Activated CD4-positive, alpha-beta memory T cell treated with anti-CD3 and anti-CD28 coated beads, Interleukin-2, amount 10 ng/mL, durations not matched to agents 7 days and 5 days (primary cell): ENCODE measurements at regions not wholly inside any gene's neighbourhood (a gene's known extent, or its start where the extent isn't known, plus 50 kb on each side); places are given as distances from the start of the nearest gene placed in this dataset.

Source experiments
- CTCF ChIA-PET: fragments of 350-600 bp; sonication (Branson Sonifier 250); formaldehyde crosslinking; loops from one replicate; lab custom pipeline; 2021; ENCODE audit warnings: antibody characterized with exemption, inconsistent platforms; lab: Charles Lee
- POLR2A ChIA-PET: fragments of 350-600 bp; sonication (Branson Sonifier 250); formaldehyde crosslinking; loops from one replicate; lab custom pipeline; 2021; ENCODE audit warnings: antibody characterized with exemption; lab: Charles Lee
- DNase-seq: peaks from one replicate; pipeline ENCODE4 v3.0.0-alpha.2; 2020
- H3K27ac Mint-ChIP-seq: one replicate; pipeline ENCODE4 v1.8.0; 2021; ENCODE audit warnings: mild to moderate bottlenecking, mixed read lengths
- H3K27me3 Mint-ChIP-seq: one replicate; pipeline ENCODE4 v1.8.0; 2021; ENCODE audit warnings: mixed read lengths
- H3K36me3 Mint-ChIP-seq: one replicate; pipeline ENCODE4 v1.8.0; 2021; ENCODE audit warnings: low read depth, mixed read lengths
- H3K4me1 Mint-ChIP-seq: one replicate; pipeline ENCODE4 v1.8.0; 2021; ENCODE audit warnings: mixed read lengths
- H3K4me3 Mint-ChIP-seq: one replicate; pipeline ENCODE4 v1.8.0; 2021; ENCODE audit warnings: mild to moderate bottlenecking, mixed read lengths
- H3K9me3 Mint-ChIP-seq: one replicate; pipeline ENCODE4 v1.8.0; 2021; ENCODE audit warnings: mixed read lengths

DNA sequence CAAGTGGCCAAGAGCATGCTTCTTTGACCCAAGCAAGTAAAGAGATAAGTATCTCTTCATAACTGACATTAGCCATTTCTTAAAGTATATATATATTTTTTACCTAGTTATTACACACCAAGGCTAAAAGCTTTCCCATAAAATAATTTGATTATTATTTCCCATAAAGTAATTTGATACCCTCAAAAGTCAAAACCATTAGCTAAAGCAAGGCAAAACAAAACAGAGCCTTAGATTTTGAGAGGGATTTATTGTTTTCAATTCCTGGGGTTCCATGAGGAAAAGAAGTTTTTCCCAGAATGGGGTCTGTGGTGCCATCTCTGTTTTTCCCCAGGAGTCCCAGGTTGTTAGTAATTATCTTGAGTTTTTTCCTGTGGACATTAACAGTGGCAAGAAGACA lies 125.5 kb upstream of the NUDT4 start:
- ChIA-PET CTCF (no interaction called here), POLR2A (no interaction called here)
- Mint-ChIP-seq H3K36me3 (no peaks in the 10 kb centered on the region), H3K27ac (no peak overlapping the region), H3K4me3 (no peak overlapping the region), H3K4me1 (peaks cover 10% of the 10 kb centered on the region), H3K27me3 (no peaks in the 10 kb centered on the region), H3K9me3 (peaks cover 17% of the 10 kb centered on the region)
- no peak for DNase-seq

DNA sequence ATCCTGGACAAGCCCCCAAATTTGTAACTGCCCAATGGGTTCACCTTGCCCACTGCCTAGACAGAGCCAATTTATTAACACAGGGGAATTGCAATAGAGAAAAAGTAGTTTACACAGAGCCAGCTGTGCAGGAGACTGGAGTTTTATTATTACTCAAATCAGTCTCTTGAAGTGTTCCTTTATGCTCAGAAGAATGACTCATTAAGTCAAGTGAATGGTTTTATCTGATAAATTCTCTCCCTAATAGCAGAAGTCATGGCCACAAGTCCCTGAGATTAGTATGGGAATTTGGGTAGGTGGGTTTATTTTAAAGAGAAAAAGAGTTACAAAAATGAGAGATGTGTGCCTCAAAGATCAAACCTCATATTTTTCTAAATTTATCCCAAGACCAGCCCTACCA lies 122.8 kb upstream of the NUDT4 start:
- ChIA-PET POLR2A (no interaction called here), CTCF (no interaction called here)
- H3K9me3 Mint-ChIP-seq = peaks cover 17% of the 10 kb centered on the region
- H3K4me1 Mint-ChIP-seq = peaks cover under 1% of the 10 kb centered on the region
- H3K27ac Mint-ChIP-seq = no peak overlapping the region
- no peak for DNase-seq
- no peak overlapping the region for H3K4me3 Mint-ChIP-seq
- no peaks in the 10 kb centered on the region for H3K27me3 Mint-ChIP-seq
- H3K36me3 Mint-ChIP-seq = no peaks in the 10 kb centered on the region

DNA sequence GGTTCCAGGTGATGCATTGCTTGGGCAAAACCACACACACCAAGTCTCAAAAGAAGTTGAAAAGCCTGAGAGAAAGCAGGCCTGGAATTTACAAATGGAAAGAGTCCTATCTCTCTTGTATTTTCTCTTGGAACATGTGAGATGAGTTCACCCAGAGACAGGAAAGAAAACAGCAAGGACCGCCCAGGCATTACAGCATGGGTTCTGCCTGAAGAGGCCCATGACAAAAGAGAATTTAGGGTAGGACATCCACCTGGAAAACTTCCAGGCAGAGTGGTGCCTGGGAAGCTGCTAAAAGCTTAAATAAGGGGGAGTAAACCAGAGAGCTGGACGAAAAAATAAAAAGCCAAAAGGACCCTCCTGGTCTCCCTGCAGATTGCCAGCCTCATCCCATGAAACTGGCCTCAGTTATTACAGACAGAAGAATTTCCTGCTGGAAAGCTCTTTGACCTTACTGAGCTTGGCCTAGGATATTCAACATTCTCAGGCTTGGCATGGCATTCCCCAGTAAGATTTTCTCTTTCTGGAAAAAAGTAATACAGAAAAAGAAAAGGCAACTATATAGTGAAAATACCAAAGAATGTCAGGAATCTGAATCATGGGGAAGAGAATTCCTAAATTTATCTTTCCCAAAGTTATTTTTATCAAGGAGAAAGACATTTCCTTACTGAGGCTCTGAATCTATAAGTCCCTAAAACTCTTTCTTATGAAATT lies 121.3 kb upstream of the NUDT4 start:
- no peak for DNase-seq
- ChIA-PET POLR2A (no interaction called here), CTCF (no interaction called here)
- no peak overlapping the region for H3K4me3 Mint-ChIP-seq
- no peak overlapping the region for H3K27ac Mint-ChIP-seq
- H3K27me3 Mint-ChIP-seq = peaks cover 2% of the 10 kb centered on the region
- peaks cover 17% of the 10 kb centered on the region for H3K9me3 Mint-ChIP-seq
- no peaks in the 10 kb centered on the region for H3K36me3 Mint-ChIP-seq
- no peaks in the 10 kb centered on the region for H3K4me1 Mint-ChIP-seq

DNA sequence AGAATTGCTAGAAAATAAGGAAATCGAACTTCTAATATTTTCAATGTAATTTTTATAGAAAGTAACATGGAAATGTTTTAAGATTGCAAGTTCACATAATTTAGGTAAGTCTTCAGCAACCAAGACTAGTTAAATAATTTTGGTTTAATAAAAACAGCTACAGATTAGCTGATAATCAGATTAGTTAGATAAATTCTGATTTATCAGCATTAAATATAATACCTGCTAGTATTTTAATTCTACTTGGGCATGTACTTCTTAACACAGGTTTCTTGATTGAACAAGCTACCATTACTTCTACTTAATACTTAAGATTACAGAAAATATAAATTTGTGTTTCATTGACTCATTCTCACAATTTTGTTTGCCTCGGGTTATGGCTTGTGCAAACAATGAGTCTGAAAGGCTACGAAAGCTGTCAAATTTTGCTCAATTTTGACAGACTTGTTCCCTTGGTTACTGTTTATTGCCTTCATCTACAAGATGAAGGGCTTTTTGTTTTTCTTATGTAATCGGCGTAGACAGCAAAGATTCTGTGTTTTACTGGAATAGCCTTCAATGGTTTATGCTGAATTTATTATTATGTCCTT lies 116.1 kb upstream of the NUDT4 start:
- POLR2A ChIA-PET = no interaction called here
- CTCF ChIA-PET = interaction anchor here (0.5 to 0.7 kb wide), 2 partner anchors 22 to 25 kb away, joined by 3 read pairs; no protein-coding TSS in a partner anchor
- H3K27ac Mint-ChIP-seq = no peak overlapping the region

DNA sequence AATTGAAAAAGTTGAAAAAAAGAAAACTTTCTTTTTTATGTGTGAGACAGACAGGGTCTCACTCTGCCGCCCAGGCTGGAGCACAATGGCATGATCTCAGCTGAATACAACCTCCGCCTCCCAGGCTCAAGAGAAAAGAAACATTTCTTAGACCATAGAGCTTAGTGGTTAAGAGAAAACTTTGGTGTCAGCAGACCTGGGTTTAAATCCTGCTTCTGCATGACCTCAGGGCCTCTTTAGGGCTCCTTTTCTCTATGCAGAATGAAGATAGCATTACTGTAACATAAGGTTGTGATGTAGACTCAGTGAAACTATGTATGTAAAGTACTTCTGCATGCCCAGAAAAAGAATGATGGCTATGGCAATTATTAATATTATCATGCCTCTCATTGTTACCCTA lies 104.7 kb upstream of the NUDT4 start:
- ChIA-PET CTCF (no interaction called here), POLR2A (no interaction called here)
- Mint-ChIP-seq H3K27ac (no peak overlapping the region), H3K36me3 (no peaks in the 10 kb centered on the region), H3K9me3 (no peaks in the 10 kb centered on the region), H3K4me3 (no peak overlapping the region), H3K27me3 (peaks cover 2% of the 10 kb centered on the region), H3K4me1 (no peaks in the 10 kb centered on the region)
- no peak for DNase-seq

More for the DNA sequence above, 116.1 kb upstream of the NUDT4 start:
- Mint-ChIP-seq H3K4me3 (no peak overlapping the region), H3K4me1 (no peaks in the 10 kb centered on the region), H3K9me3 (no peaks in the 10 kb centered on the region), H3K36me3 (no peaks in the 10 kb centered on the region), H3K27me3 (peaks cover 5% of the 10 kb centered on the region)
- DNase-seq = no peak

DNA sequence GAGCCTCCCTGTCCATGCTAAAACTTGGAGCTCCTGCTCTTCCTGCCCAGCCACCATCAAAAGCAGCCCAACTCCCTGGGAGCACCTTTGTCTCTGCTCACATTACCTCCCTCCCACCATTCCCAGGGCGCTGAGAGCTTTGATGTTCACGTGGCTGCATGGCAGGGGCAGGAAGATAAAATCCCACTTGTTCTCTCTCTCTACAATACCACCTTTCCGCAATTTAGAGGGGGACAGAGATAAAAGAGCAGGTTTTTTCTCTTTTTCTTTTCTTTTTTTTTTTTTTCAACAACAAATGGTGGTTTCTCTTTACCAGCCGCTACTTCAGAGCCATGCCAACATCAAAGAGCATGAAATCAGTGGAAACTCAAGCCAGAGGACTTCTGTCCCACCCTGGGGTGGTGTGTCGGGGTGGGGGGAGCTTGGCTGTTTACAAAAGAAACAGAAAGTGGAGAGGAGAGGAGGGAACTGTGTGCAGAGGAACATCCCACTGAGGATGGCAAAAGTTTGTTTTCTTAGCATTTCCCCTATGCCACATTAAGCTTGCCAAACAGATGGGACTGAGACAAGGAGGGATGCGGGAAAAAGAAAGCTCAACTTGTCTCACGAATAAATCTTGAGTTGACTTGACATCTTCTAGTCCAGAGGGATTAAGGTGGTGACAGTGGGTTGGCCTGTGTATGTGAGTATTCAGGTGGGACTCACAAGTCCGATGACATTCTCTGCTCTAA lies 103.7 kb upstream of the NUDT4 start:
- DNase-seq = no peak
- ChIA-PET POLR2A (no interaction called here), CTCF (interaction anchor here (0.8 to 1.1 kb wide), 2 partner anchors 9 to 10 kb away, joined by 3 to 6 read pairs; no protein-coding TSS in a partner anchor)
- no peak overlapping the region for H3K27ac Mint-ChIP-seq
- no peaks in the 10 kb centered on the region for H3K4me1 Mint-ChIP-seq
- H3K27me3 Mint-ChIP-seq = peaks cover 2% of the 10 kb centered on the region
- H3K4me3 Mint-ChIP-seq = no peak overlapping the region
- H3K9me3 Mint-ChIP-seq = no peaks in the 10 kb centered on the region
- no peaks in the 10 kb centered on the region for H3K36me3 Mint-ChIP-seq

GRCh38 chr12:93274937-93275336 lies 102.8 kb upstream of the NUDT4 start:
- no peaks in the 10 kb centered on the region for H3K4me1 Mint-ChIP-seq
- ChIA-PET POLR2A (no interaction called here), CTCF (no interaction called here)
- no peak overlapping the region for H3K27ac Mint-ChIP-seq
- peaks cover 2% of the 10 kb centered on the region for H3K27me3 Mint-ChIP-seq
- H3K4me3 Mint-ChIP-seq = no peak overlapping the region
- no peaks in the 10 kb centered on the region for H3K9me3 Mint-ChIP-seq
- no peaks in the 10 kb centered on the region for H3K36me3 Mint-ChIP-seq
- no peak for DNase-seq

DNA sequence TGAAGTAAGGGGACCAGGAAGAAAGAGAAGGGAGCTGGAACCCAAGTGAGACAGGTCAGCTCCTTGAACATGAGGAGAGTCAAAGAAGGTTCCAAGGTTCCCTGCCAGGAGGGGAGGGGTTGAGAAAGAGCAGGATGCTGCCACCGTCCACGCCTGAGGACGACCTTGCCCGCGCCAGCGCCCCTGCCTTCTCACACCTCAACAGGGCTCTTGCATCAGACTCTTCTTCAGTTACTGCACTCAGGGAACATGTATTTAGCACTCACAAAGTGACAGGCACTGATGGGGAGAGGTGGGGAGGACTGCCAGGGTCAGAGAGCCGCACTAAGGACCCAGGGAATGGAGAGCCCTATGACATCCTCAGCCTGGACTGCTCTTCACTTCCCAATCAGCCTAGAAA lies 102.1 kb upstream of the NUDT4 start:
- no peak overlapping the region for H3K4me3 Mint-ChIP-seq
- POLR2A ChIA-PET = no interaction called here
- no peaks in the 10 kb centered on the region for H3K36me3 Mint-ChIP-seq
- no peaks in the 10 kb centered on the region for H3K4me1 Mint-ChIP-seq
- H3K27ac Mint-ChIP-seq = no peak overlapping the region
- peaks cover 2% of the 10 kb centered on the region for H3K27me3 Mint-ChIP-seq
- CTCF ChIA-PET = no interaction called here
- DNase-seq = no peak
- no peaks in the 10 kb centered on the region for H3K9me3 Mint-ChIP-seq

DNA sequence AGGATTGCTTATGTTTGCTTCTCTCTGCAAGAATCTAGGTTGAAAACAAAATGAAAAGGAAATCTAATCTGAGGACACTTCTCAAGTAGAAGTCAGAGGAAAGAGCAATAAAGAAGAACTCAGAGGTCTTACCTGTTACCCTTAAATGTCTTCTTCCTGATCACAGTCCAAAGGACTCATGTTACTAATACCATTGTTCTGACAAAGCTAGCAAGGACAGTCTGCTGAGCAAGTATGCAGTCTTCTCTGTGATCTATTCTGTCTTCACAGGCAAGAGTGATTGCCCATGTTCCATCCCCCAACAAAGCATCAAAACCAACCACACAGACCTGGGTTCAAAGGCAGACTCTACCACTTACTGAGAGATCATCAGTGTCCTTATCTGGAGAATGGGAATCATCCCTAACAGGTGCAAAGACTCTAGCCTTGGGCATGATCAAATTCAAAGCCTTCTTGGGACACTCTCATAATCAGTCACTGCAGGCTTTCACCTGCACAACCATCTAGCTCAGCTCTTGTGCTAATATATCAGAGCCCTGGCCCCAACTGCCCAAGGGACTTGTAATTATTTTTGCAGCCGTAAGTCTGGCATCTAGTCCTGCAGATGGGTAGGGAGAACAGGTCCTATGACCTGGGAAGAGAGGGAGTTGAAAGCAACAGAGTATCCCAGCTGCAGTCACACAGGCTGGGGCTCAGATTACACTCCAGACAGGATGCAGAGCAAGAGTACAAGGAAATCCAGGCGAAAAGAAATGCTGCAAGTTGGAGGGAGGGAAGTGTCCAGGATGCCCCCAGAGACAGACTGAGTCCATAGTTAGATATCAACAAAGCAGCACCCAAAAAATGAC lies 97.9 kb upstream of the NUDT4 start:
- no peaks in the 10 kb centered on the region for H3K36me3 Mint-ChIP-seq
- POLR2A ChIA-PET = no interaction called here
- no peaks in the 10 kb centered on the region for H3K4me1 Mint-ChIP-seq
- no peak for DNase-seq
- H3K4me3 Mint-ChIP-seq = no peak overlapping the region
- no peaks in the 10 kb centered on the region for H3K27me3 Mint-ChIP-seq
- H3K27ac Mint-ChIP-seq = no peak overlapping the region
- CTCF ChIA-PET = no interaction called here
- no peaks in the 10 kb centered on the region for H3K9me3 Mint-ChIP-seq

- Mint-ChIP-seq H3K27me3 (no peaks in the 10 kb centered on the region), H3K27ac (no peak overlapping the region), H3K36me3 (no peaks in the 10 kb centered on the region), H3K4me3 (no peak overlapping the region), H3K4me1 (no peaks in the 10 kb centered on the region), H3K9me3 (no peaks in the 10 kb centered on the region)
- CTCF ChIA-PET = no interaction called here
- POLR2A ChIA-PET = no interaction called here
- DNase-seq = no peak
Observed at GRCh38 chr12:93287149-93287548, 90.6 kb upstream of the NUDT4 start.

- H3K27me3 Mint-ChIP-seq = no peaks in the 10 kb centered on the region
- H3K36me3 Mint-ChIP-seq = no peaks in the 10 kb centered on the region
- CTCF ChIA-PET = interaction anchor here (0.6 to 0.9 kb wide), 2 partner anchors 19 to 459 kb away, joined by 3 read pairs; no protein-coding TSS in a partner anchor
- no peak overlapping the region for H3K4me3 Mint-ChIP-seq
- no peaks in the 10 kb centered on the region for H3K9me3 Mint-ChIP-seq
- no peak overlapping the region for H3K27ac Mint-ChIP-seq
- no peaks in the 10 kb centered on the region for H3K4me1 Mint-ChIP-seq
- POLR2A ChIA-PET = no interaction called here
- no peak for DNase-seq
Observed at GRCh38 chr12:93288626-93289025, 89.1 kb upstream of the NUDT4 start.

DNA sequence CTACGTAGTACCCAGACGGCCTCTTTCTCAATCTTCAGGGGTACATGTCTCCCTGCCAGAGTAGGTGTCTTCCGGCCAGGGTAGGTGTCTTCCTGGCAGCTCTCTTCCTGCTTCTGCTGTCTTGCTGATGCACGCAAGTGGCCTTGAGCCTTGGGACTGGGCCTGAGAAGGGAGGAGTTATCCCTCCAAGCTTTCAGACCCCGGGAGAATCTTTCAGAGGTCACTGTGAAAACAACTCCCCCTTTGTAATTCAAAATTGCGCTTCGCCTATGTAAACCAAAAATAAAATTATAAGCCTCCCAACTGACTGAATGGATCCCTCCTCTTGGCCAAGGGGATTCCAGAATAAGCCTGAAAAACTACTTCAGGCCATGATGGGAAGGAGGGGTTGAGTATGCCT lies 87.3 kb upstream of the NUDT4 start:
- Mint-ChIP-seq H3K27ac (no peak overlapping the region), H3K4me1 (no peaks in the 10 kb centered on the region), H3K27me3 (no peaks in the 10 kb centered on the region), H3K36me3 (no peaks in the 10 kb centered on the region), H3K4me3 (no peak overlapping the region), H3K9me3 (no peaks in the 10 kb centered on the region)
- CTCF ChIA-PET = no interaction called here
- POLR2A ChIA-PET = no interaction called here
- no peak for DNase-seq

DNA sequence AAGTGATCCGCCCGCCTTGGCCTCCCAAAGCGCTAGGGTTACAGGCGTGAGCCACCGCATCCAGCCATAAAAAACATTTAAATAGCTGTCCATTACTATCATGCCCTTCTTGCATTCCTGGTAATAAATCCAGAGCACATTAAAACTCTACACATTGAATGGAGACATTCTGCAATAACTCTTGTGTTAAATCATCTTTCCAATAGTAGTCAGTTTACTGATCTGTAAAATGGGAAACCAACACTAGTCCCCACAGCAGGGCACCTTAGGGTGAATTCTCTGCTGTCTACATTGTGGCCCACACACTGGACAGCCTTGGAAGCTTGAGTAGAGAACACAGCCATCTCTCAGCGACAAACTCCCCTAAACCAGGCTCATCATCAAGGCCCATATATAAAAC lies 85.5 kb upstream of the NUDT4 start:
- Mint-ChIP-seq H3K27ac (no peak overlapping the region), H3K9me3 (no peaks in the 10 kb centered on the region), H3K4me3 (no peak overlapping the region), H3K36me3 (no peaks in the 10 kb centered on the region), H3K27me3 (no peaks in the 10 kb centered on the region), H3K4me1 (no peaks in the 10 kb centered on the region)
- no peak for DNase-seq
- POLR2A ChIA-PET = no interaction called here
- CTCF ChIA-PET = interaction anchor here (0.5 kb wide), 1 partner anchor 1672 kb away, joined by 3 read pairs; no protein-coding TSS in a partner anchor
